Spleen (tissue), 11 donors: ENCODE measurements at regions not wholly inside any gene's neighbourhood (a gene's known extent, or its start where the extent isn't known, plus 50 kb on each side); places are given as distances from the start of the nearest gene placed in this dataset.
A peak's percentile ranks its signal among the peaks of the same experiment; 100 is the strongest.

Experiments used
- DNase-seq: peaks from one replicate; pipeline ENCODE4 v3.0.0-alpha.2; 2020
- H3K27ac ChIP-seq, 8 donors: fragments of 200-600 bp; sonication (generic) in 7 of 8; 1 replicate in 4 of 8; 2 replicates in 4 of 8; pipeline versions ENCODE4 v1.5.0 to v1.8.0; 2016 to 2021; ENCODE audit warnings: inconsistent platforms in 4 of 8, mild to moderate bottlenecking in 4 of 8, moderate library complexity in 1 of 8
- H3K27me3 ChIP-seq, 7 donors: fragments of 200-600 bp; sonication (generic) in 6 of 7; replicated peaks in 1 of 7; 1 replicate in 4 of 7; 2 replicates in 3 of 7; pipeline versions ENCODE4 v1.5.0 to v1.8.0; 2016 to 2021; ENCODE audit warnings: inconsistent platforms in 3 of 7, mild to moderate bottlenecking in 1 of 7
- H3K36me3 ChIP-seq, 6 donors: fragments of 200-600 bp; sonication (generic) in 5 of 6; 1 replicate in 4 of 6; 2 replicates in 2 of 6; pipeline versions ENCODE4 v1.5.0 to v1.8.0; 2016 to 2021; ENCODE audit warnings: inconsistent platforms in 2 of 6
- H3K4me1 ChIP-seq, 6 donors: fragments of 200-600 bp; sonication (generic) in 5 of 6; 1 replicate in 3 of 6; 2 replicates in 3 of 6; pipeline versions ENCODE4 v1.5.0 to v1.8.0; 2016 to 2021; ENCODE audit warnings: inconsistent platforms in 3 of 6
- H3K4me3 ChIP-seq, 8 donors: fragments of 200-600 bp; sonication (generic) in 7 of 8; 1 replicate in 4 of 8; 2 replicates in 4 of 8; pipeline versions ENCODE4 v1.5.0 to v1.8.0; 2016 to 2021; ENCODE audit warnings: inconsistent platforms in 4 of 8, mild to moderate bottlenecking in 4 of 8, moderate library complexity in 2 of 8
- H3K9me3 ChIP-seq, 8 donors: fragments of 200-600 bp; sonication (generic) in 7 of 8; 1 replicate in 4 of 8; 2 replicates in 4 of 8; pipeline versions ENCODE4 v1.5.0 to v1.8.0; 2016 to 2021; ENCODE audit warnings: inconsistent platforms in 4 of 8
- CTCF ChIP-seq, 11 experiments: fragments of 200-600 bp in 7 of 11; fragments of 450-650 bp in 4 of 11; sonication (generic) in 4 of 11; IDR thresholded peaks in 8 of 11; conservative IDR thresholded peaks in 3 of 11; 1 replicate in 7 of 11; 2 replicates in 4 of 11; pipeline versions ENCODE4 v1.4.0 to v1.8.0; 2016 to 2021; ENCODE audit warnings: antibody characterized with exemption in 11 of 11, inconsistent platforms in 4 of 11, mild to moderate bottlenecking in 1 of 11
- POLR2A ChIP-seq, 3 donors: fragments of 450-650 bp; IDR thresholded peaks; one replicate each; pipeline ENCODE4 v1.5.1; 2017; ENCODE audit warnings: antibody characterized with exemption in 3 of 3, mild to moderate bottlenecking in 1 of 3
- POLR2AphosphoS5 ChIP-seq, 3 donors: sonication (generic); formaldehyde crosslinking; IDR thresholded peaks; one replicate each; pipeline ENCODE4 v1.5.1; 2017; ENCODE audit warnings: antibody characterized with exemption in 3 of 3
- WGBS, 5 donors: extraction: QIAGEN DNeasy Blood & Tissue Kit in 3 of 5; methylation state at CpG; one replicate each; pipeline versions ENCODE4 v1.1.5 to v1.1.7; 2013 to 2018; 5-methylcytosine and 5-hydroxymethylcytosine counted together
- intact Hi-C: fragments of 100-400 bp; cut with DNase I; formaldehyde crosslinking; loops from one replicate; pipeline ENCODE4 v1.15.0; 2023; ENCODE audit warnings: low total_unique reads
- donor health status: healthy with polysubstance abuse.
- donor health status: DM: no; HTN: no; CAD: no; lungs with moderate emphysema.
- donor health status: DM: no; HTN: no; CAD: no.
- donor health status: Bipolar disorder and iron deficiency.
- donor health status: healthy.
- donor health status: DM: no; HTN: no; CAD: no.
- donor health status: DM: yes; HTN: yes; CAD: no.

- WGBS, 5 donors: 20 to 31% (median 25%) methylated on average over 8 of the region's 8 CpGs
- intact Hi-C loops: no loop called here
- no peaks in the 10 kb centered on the region for H3K9me3 ChIP-seq
- no peaks in the 10 kb centered on the region for H3K36me3 ChIP-seq
- H3K4me1 ChIP-seq: peaks cover 0 to 7% (median 5%) of the 10 kb centered on the region in 6 donors
- TF ChIP-seq POLR2A (IDR thresholded peaks at IDR 0.05): no peak
- TF ChIP-seq CTCF (IDR thresholded peaks at IDR 0.05 in 8 of 11, conservative IDR thresholded peaks at IDR 0.05 in 3 of 11): peak; percentile 12 to 74 (median 58)
- TF ChIP-seq POLR2AphosphoS5 (IDR thresholded peaks at IDR 0.05): no peak
- H3K27me3 ChIP-seq: peaks cover 0 to 21% (median 0%) of the 10 kb centered on the region in 7 donors
- H3K27ac ChIP-seq: no peak overlapping the region
- peak; percentile 81 for DNase-seq
- H3K4me3 ChIP-seq: no peak overlapping the region
Observed at GRCh38 chr5:157994906-157995519, 136.1 kb upstream of the CLINT1 start.

- TF ChIP-seq CTCF (IDR thresholded peaks at IDR 0.05 in 8 of 11, conservative IDR thresholded peaks at IDR 0.05 in 3 of 11) (no peak), POLR2AphosphoS5 (IDR thresholded peaks at IDR 0.05) (no peak), POLR2A (IDR thresholded peaks at IDR 0.05) (no peak)
- Histone ChIP-seq H3K4me1 (peaks cover 0 to 7% (median 5%) of the 10 kb centered on the region in 6 donors), H3K27me3 (peaks cover 0 to 30% (median 0%) of the 10 kb centered on the region in 7 donors), H3K9me3 (no peaks in the 10 kb centered on the region), H3K27ac (no peak overlapping the region), H3K4me3 (no peak overlapping the region), H3K36me3 (no peaks in the 10 kb centered on the region)
- intact Hi-C loops: no loop called here
- WGBS, 5 donors: 73 to 85% (median 74%) methylated on average over 6 of the region's 6 CpGs
- no peak for DNase-seq
Observed at GRCh38 chr5:157993986-157994691, 135.2 kb upstream of the CLINT1 start.

GRCh38 chr5:157993201-157993600 lies 134.3 kb upstream of the CLINT1 start:
- no peak overlapping the region for H3K4me3 ChIP-seq
- intact Hi-C loops: no loop called here
- H3K4me1 ChIP-seq: peaks cover 0 to 7% (median 5%) of the 10 kb centered on the region in 6 donors
- TF ChIP-seq CTCF (IDR thresholded peaks at IDR 0.05 in 8 of 11, conservative IDR thresholded peaks at IDR 0.05 in 3 of 11) (no peak), POLR2A (IDR thresholded peaks at IDR 0.05) (no peak), POLR2AphosphoS5 (IDR thresholded peaks at IDR 0.05) (no peak)
- no peak overlapping the region for H3K27ac ChIP-seq
- H3K36me3 ChIP-seq: no peaks in the 10 kb centered on the region
- DNase-seq: no peak
- 86 to 95% (median 88%) methylated on average over 2 of the region's 2 CpGs for WGBS, 5 donors
- H3K9me3 ChIP-seq: no peaks in the 10 kb centered on the region
- H3K27me3 ChIP-seq: peaks cover 0 to 34% (median 0%) of the 10 kb centered on the region in 7 donors

- intact Hi-C loops: no loop called here
- DNase-seq: no peak
- Histone ChIP-seq H3K9me3 (no peaks in the 10 kb centered on the region), H3K27ac (no peak overlapping the region), H3K27me3 (peaks cover 0 to 34% (median 0%) of the 10 kb centered on the region in 7 donors), H3K36me3 (no peaks in the 10 kb centered on the region), H3K4me3 (no peak overlapping the region), H3K4me1 (peaks cover 0 to 7% (median 5%) of the 10 kb centered on the region in 6 donors)
- TF ChIP-seq POLR2A (IDR thresholded peaks at IDR 0.05): no peak
- no peak for TF ChIP-seq POLR2AphosphoS5 (IDR thresholded peaks at IDR 0.05)
- TF ChIP-seq CTCF (IDR thresholded peaks at IDR 0.05 in 8 of 11, conservative IDR thresholded peaks at IDR 0.05 in 3 of 11): no peak
- 54 to 95% (median 87%) methylated on average over 4 of the region's 4 CpGs for WGBS, 5 donors
Observed at GRCh38 chr5:157990583-157991181, 131.7 kb upstream of the CLINT1 start.
